KMS-11 (cell line): ENCODE measurements at regions not wholly inside any gene's neighbourhood (a gene's known extent, or its start where the extent isn't known, plus 50 kb on each side); places are given as distances from the start of the nearest gene placed in this dataset.

Experiments used
- H2AFZ ChIP-seq: fragments of 200-600 bp; sonication (generic); 2 replicates; pipeline ENCODE4 v1.6.1; 2016; ENCODE audit warnings: antibody characterized with exemption, mixed run types, low read depth
- H3K27ac ChIP-seq: fragments of 200-600 bp; sonication (generic); 2 replicates; pipeline ENCODE4 v1.6.1; 2016; ENCODE audit warnings: mild to moderate bottlenecking, mixed run types
- H3K27me3 ChIP-seq: fragments of 200-600 bp; sonication (generic); 2 replicates; pipeline ENCODE4 v1.6.1; 2017; ENCODE audit warnings: mild to moderate bottlenecking, low read depth, mixed run types, moderate library complexity; ENCODE audit not compliant: insufficient read depth
- H3K36me3 ChIP-seq: fragments of 200-600 bp; sonication (generic); 2 replicates; pipeline ENCODE4 v1.6.1; 2017; ENCODE audit warnings: mild to moderate bottlenecking, mixed run types; ENCODE audit not compliant: insufficient read depth
- H3K4me1 ChIP-seq: fragments of 200-600 bp; sonication (generic); 2 replicates; pipeline ENCODE4 v1.6.1; 2016; ENCODE audit warnings: mild to moderate bottlenecking, low read depth, mixed run types; ENCODE audit not compliant: poor library complexity, severe bottlenecking
- H3K4me2 ChIP-seq: fragments of 200-600 bp; sonication (generic); 2 replicates; pipeline ENCODE4 v1.7.0; 2016; ENCODE audit warnings: mild to moderate bottlenecking, mixed run types
- H3K4me3 ChIP-seq: fragments of 200-600 bp; sonication (generic); IDR thresholded peaks from 2 replicates; pipeline ENCODE4 v1.6.1; 2017; ENCODE audit warnings: low read depth, low read length, mixed read lengths; ENCODE audit not compliant: insufficient read depth
- H3K79me2 ChIP-seq: fragments of 200-600 bp; sonication (generic); 2 replicates; pipeline ENCODE4 v1.6.1; 2016; ENCODE audit warnings: low read depth, mixed run types; ENCODE audit not compliant: insufficient read depth
- H3K9ac ChIP-seq: fragments of 200-600 bp; sonication (generic); 2 replicates; pipeline ENCODE4 v1.6.1; 2016; ENCODE audit warnings: mild to moderate bottlenecking, mixed run types
- H4K20me1 ChIP-seq: fragments of 200-600 bp; sonication (generic); 2 replicates; pipeline ENCODE4 v1.6.1; 2016; ENCODE audit warnings: mild to moderate bottlenecking, mixed run types; ENCODE audit not compliant: insufficient read depth
- TF ChIP-seq, protein P1 (sequence below): fragments of 200-600 bp; sonication (generic); conservative IDR thresholded peaks from 2 replicates; pipeline ENCODE4 v1.6.1; 2017; ENCODE audit warnings: low read depth, mild to moderate bottlenecking, antibody characterized with exemption, low read length, moderate library complexity, mixed read lengths

DNA sequence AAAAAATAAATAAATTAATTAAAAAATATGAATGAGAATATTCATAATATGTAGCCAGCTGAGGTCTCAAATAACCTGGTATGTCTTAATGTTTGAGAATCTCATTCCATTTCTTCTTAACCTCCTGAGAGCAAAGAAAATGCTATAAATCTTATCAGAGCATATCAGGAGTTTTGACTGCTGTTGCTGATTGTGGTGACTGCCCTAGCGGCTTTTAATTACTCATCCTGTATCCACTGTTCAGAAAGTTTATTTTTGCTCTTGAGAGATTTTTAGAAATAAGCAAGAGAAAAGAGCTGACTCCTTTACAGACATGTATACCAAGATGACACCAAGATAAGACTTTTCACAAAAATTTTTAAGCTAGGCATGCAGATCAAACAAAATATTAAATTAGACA, 454.8 kb upstream of the CBLB start:
- H3K9ac ChIP-seq: no peak overlapping the region

DNA sequence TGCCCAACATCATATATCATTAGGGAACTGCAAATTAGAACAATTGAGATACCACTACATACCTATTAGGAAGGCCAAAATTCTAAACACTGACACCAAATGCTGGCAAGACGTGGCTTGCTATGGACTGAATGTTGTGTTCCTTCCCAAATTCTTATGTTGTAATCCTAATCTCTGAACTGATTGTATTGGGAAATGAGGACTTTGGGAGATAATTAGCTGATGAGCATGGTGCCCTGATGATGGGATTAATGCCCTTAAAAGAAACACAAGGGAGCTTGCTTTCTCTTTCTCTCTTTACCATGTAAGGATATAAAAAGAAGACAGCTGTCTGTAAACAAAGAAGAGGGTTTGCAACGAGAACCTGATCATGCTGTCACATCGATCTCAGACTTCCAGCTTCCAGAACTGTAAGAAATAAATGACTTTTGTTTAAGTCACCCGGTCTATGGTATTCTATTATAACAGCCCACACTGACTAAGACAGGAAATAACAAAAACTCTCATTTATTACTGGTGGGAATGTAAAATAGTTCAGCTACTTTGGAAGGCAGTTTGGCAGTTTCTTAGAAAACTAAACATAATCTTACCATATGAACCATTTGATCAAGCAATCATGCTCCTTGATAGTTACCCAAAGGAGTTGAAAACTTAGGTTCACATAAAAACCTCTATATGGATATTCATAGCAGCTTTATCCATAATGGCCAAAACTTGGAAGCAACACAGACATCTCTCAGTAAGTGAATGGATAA, 458.3 kb upstream of the CBLB start:
- Histone ChIP-seq H3K27me3 (no peaks in the 10 kb centered on the region), H3K9ac (no peak overlapping the region), H4K20me1 (no peaks in the 10 kb centered on the region), H3K4me3 (no peak overlapping the region), H3K79me2 (no peaks in the 10 kb centered on the region), H3K4me2 (no peak overlapping the region), H3K36me3 (no peaks in the 10 kb centered on the region), H3K4me1 (no peaks in the 10 kb centered on the region), H3K27ac (no peak overlapping the region), H2AFZ (no peak overlapping the region)
- TF ChIP-seq, protein P1, sequence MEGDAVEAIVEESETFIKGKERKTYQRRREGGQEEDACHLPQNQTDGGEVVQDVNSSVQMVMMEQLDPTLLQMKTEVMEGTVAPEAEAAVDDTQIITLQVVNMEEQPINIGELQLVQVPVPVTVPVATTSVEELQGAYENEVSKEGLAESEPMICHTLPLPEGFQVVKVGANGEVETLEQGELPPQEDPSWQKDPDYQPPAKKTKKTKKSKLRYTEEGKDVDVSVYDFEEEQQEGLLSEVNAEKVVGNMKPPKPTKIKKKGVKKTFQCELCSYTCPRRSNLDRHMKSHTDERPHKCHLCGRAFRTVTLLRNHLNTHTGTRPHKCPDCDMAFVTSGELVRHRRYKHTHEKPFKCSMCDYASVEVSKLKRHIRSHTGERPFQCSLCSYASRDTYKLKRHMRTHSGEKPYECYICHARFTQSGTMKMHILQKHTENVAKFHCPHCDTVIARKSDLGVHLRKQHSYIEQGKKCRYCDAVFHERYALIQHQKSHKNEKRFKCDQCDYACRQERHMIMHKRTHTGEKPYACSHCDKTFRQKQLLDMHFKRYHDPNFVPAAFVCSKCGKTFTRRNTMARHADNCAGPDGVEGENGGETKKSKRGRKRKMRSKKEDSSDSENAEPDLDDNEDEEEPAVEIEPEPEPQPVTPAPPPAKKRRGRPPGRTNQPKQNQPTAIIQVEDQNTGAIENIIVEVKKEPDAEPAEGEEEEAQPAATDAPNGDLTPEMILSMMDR: no peak

More for the DNA sequence above, 454.8 kb upstream of the CBLB start:
- no peak overlapping the region for H3K27ac ChIP-seq
- no peaks in the 10 kb centered on the region for H3K79me2 ChIP-seq
- H3K4me2 ChIP-seq: no peak overlapping the region
- no peak overlapping the region for H2AFZ ChIP-seq
- no peak overlapping the region for H3K4me3 ChIP-seq
- H3K27me3 ChIP-seq: no peaks in the 10 kb centered on the region
- no peaks in the 10 kb centered on the region for H4K20me1 ChIP-seq
- no peaks in the 10 kb centered on the region for H3K36me3 ChIP-seq
- H3K4me1 ChIP-seq: no peaks in the 10 kb centered on the region
- TF ChIP-seq, protein P1: no peak

DNA sequence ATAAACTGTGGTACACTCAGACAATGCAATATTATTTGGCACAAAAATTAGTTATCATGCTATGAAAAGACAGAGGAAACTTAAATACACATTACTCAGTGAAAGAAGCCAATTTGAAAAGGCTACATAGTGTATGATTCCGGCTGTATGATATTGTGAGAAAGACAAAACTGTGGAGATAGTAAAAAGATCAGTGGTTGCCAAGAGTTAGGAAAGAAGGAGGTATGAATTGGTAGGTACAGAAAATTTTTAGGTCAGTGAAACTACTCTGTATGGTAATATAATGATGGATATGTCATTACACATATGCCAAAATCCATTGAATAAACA, 458.8 kb upstream of the CBLB start:
- Histone ChIP-seq H3K4me2 (no peak overlapping the region), H3K9ac (no peak overlapping the region), H2AFZ (no peak overlapping the region), H3K36me3 (no peaks in the 10 kb centered on the region), H3K4me1 (no peaks in the 10 kb centered on the region), H4K20me1 (no peaks in the 10 kb centered on the region), H3K79me2 (no peaks in the 10 kb centered on the region), H3K27me3 (no peaks in the 10 kb centered on the region), H3K27ac (no peak overlapping the region), H3K4me3 (no peak overlapping the region)
- TF ChIP-seq, protein P1: no peak

DNA sequence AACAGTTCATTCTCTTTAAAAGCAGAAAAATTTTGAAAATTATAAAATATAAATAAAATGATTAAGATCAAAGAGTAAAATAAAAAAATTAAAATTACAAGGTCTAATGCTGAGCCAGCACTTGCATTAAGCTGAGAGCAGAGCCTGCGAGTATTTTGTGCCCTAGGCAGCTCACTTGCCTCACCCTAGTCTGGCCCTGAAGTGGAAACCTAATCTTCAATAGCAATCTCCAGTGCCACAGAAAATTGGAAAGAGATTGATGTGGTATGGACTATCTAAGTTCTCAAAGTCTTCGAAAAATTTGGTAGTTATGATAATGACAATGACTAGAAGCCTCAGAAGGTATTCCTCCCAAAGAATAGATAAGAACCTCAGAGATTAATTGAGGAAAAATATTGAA, 459.4 kb upstream of the CBLB start:
- no peak overlapping the region for H3K9ac ChIP-seq
- no peak overlapping the region for H3K4me3 ChIP-seq
- no peak overlapping the region for H3K4me2 ChIP-seq
- H3K79me2 ChIP-seq: no peaks in the 10 kb centered on the region
- no peak overlapping the region for H3K27ac ChIP-seq
- TF ChIP-seq, protein P1: no peak
- no peaks in the 10 kb centered on the region for H4K20me1 ChIP-seq
- H3K27me3 ChIP-seq: no peaks in the 10 kb centered on the region
- no peak overlapping the region for H2AFZ ChIP-seq
- no peaks in the 10 kb centered on the region for H3K36me3 ChIP-seq
- H3K4me1 ChIP-seq: no peaks in the 10 kb centered on the region
